H1 (cell line): ENCODE measurements at regions not wholly inside any gene's neighbourhood (a gene's known extent, or its start where the extent isn't known, plus 50 kb on each side); places are given as distances from the start of the nearest gene placed in this dataset.
A peak's percentile ranks its signal among the peaks of the same experiment; 100 is the strongest.

Experiments
- CTCF ChIA-PET: fragments of 300-600 bp; sonication (Branson Sonifier 250); formaldehyde crosslinking; loops from one replicate; lab custom pipeline; 2021; ENCODE audit not compliant: partially characterized antibody; lab: Charles Lee
- POLR2A ChIA-PET: fragments of 300-600 bp; sonication (Branson Sonifier 250); formaldehyde crosslinking; loops from one replicate; lab custom pipeline; 2021; ENCODE audit warnings: inconsistent platforms; ENCODE audit not compliant: partially characterized antibody; lab: Charles Lee
- DNase-seq, 2 experiments: peaks; one replicate each; pipeline versions ENCODE4 v3.0.0 to v3.0.0-alpha.2; 2010 to 2022; ENCODE audit warnings: low spot score in 2 of 2, low read depth in 1 of 2, mixed read lengths in 1 of 2
- FAIRE-seq: peaks from 2 replicates; lab custom pipeline; 2011; peaks lifted over from hg19 to GRCh38; lab: Jason Lieb, UNC
- H2AFZ ChIP-seq: 2 replicates; pipeline ENCODE4 v1.8.1; 2012; ENCODE audit warnings: low read length, inconsistent platforms
- H2AK5ac ChIP-seq: 2 replicates; pipeline ENCODE4 v1.6.1; 2013; ENCODE audit warnings: low read depth, low read length
- H2BK120ac ChIP-seq: replicated peaks from 2 replicates; pipeline ENCODE3; 2013; ENCODE audit warnings: low read depth, low read length, inconsistent platforms
- H2BK12ac ChIP-seq: 2 replicates; pipeline ENCODE4 v1.6.1; 2013; ENCODE audit warnings: low read depth, low read length
- H2BK15ac ChIP-seq: 2 replicates; pipeline ENCODE4 v1.6.1; 2013; ENCODE audit warnings: low read length
- H2BK20ac ChIP-seq: 2 replicates; pipeline ENCODE4 v1.6.1; 2013; ENCODE audit warnings: low read length
- H2BK5ac ChIP-seq: 2 replicates; pipeline ENCODE4 v1.6.1; 2013; ENCODE audit warnings: low read depth, low read length
- H3K14ac ChIP-seq: 2 replicates; pipeline ENCODE4 v1.6.1; 2013; ENCODE audit warnings: inconsistent platforms; ENCODE audit not compliant: insufficient read length
- H3K18ac ChIP-seq: 2 replicates; pipeline ENCODE4 v1.6.1; 2013; ENCODE audit warnings: low read length; ENCODE audit errors: extremely low read depth
- H3K23ac ChIP-seq: 2 replicates; pipeline ENCODE4 v1.6.1; 2013; ENCODE audit warnings: inconsistent platforms; ENCODE audit not compliant: insufficient read length
- H3K23me2 ChIP-seq: 2 replicates; pipeline ENCODE4 v1.6.1; 2013; ENCODE audit warnings: low read depth, low read length
- H3K27ac ChIP-seq: 2 replicates; pipeline ENCODE4 v1.6.1; 2011; ENCODE audit warnings: low read depth, low read length, inconsistent platforms
- H3K27me3 ChIP-seq, 4 experiments: replicated peaks in 1 of 4; 1 replicate in 1 of 4; 2 replicates in 3 of 4; pipeline versions ENCODE4 v1.6.1 to v1.8.1; 2011 to 2013; ENCODE audit warnings: low read length in 3 of 4, mild to moderate bottlenecking in 3 of 4, inconsistent platforms in 2 of 4, mixed read lengths in 2 of 4, moderate library complexity in 1 of 4; ENCODE audit not compliant: control insufficient read depth in 3 of 4, insufficient read depth in 3 of 4; ENCODE audit errors: extremely low read depth in 1 of 4
- H3K36me3 ChIP-seq, 4 experiments: 2 replicates each; pipeline versions ENCODE4 v1.6.1 to v1.8.1; 2011 to 2013; ENCODE audit warnings: mild to moderate bottlenecking in 4 of 4, low read length in 3 of 4, moderate library complexity in 2 of 4, control low read depth in 1 of 4, inconsistent platforms in 1 of 4; ENCODE audit not compliant: insufficient read depth in 4 of 4, control insufficient read depth in 2 of 4
- H3K4ac ChIP-seq: replicated peaks from 2 replicates; pipeline ENCODE3; 2013; ENCODE audit warnings: low read length, low read depth, mixed read lengths, inconsistent platforms; ENCODE audit not compliant: insufficient read length
- H3K4me1 ChIP-seq, 4 experiments: replicated peaks in 1 of 4; 1 replicate in 1 of 4; 2 replicates in 3 of 4; pipeline versions ENCODE4 v1.6.1 to v1.8.1; 2011 to 2013; ENCODE audit warnings: low read length in 3 of 4, inconsistent platforms in 2 of 4, mixed read lengths in 1 of 4; ENCODE audit not compliant: insufficient read depth in 4 of 4, control insufficient read depth in 3 of 4
- H3K4me2 ChIP-seq, 2 experiments: 2 replicates each; pipeline versions ENCODE4 v1.6.1 to v1.8.1; 2011 to 2013; ENCODE audit warnings: low read depth in 2 of 2, low read length in 2 of 2, control low read depth in 1 of 2, inconsistent platforms in 1 of 2, mild to moderate bottlenecking in 1 of 2; ENCODE audit not compliant: insufficient read depth in 1 of 2
- H3K4me3 ChIP-seq, 4 experiments: fragments of 200-600, 300-600 bp in 1 of 4; sonication (generic), shearing (Covaris generic), sonication (Bioruptor Twin) in 1 of 4; 2 replicates each; pipeline versions ENCODE4 v1.5.1 to v1.8.1; 2011 to 2016; ENCODE audit warnings: low read length in 4 of 4, low read depth in 3 of 4, control low read depth in 2 of 4, inconsistent platforms in 2 of 4, mild to moderate bottlenecking in 2 of 4, mixed read lengths in 1 of 4, moderate library complexity in 1 of 4; ENCODE audit not compliant: insufficient read depth in 2 of 4; ENCODE audit errors: extremely low read depth in 1 of 4
- H3K56ac ChIP-seq: replicated peaks from 2 replicates; pipeline ENCODE3; 2013; ENCODE audit warnings: low read depth, mild to moderate bottlenecking, mixed read lengths, low read length, inconsistent platforms; ENCODE audit not compliant: insufficient read length
- H3K79me1 ChIP-seq: 2 replicates; pipeline ENCODE4 v1.6.1; 2013; ENCODE audit warnings: low read depth, low read length, control low read depth
- H3K79me2 ChIP-seq, 2 experiments: 2 replicates each; pipeline versions ENCODE4 v1.6.1 to v1.8.1; 2012 to 2013; ENCODE audit warnings: low read length in 2 of 2, mild to moderate bottlenecking in 2 of 2, inconsistent platforms in 1 of 2; ENCODE audit not compliant: insufficient read depth in 2 of 2, control insufficient read depth in 1 of 2
- H3K9ac ChIP-seq, 4 experiments: replicated peaks in 1 of 4; 1 replicate in 1 of 4; 2 replicates in 3 of 4; pipeline versions ENCODE4 v1.6.1 to v1.8.1; 2011 to 2013; ENCODE audit warnings: low read depth in 3 of 4, low read length in 3 of 4, control low read depth in 2 of 4, mild to moderate bottlenecking in 2 of 4, moderate library complexity in 2 of 4, inconsistent platforms in 1 of 4; ENCODE audit errors: extremely low read depth in 1 of 4
- H3K9me3 ChIP-seq, 2 experiments: 2 replicates each; pipeline versions ENCODE4 v1.6.1 to v1.8.1; 2012 to 2013; ENCODE audit warnings: mild to moderate bottlenecking in 2 of 2, moderate library complexity in 2 of 2, control low read depth in 1 of 2, inconsistent platforms in 1 of 2, low read depth in 1 of 2, low read length in 1 of 2, mixed read lengths in 1 of 2; ENCODE audit not compliant: insufficient read depth in 2 of 2
- H4K20me1 ChIP-seq, 2 experiments: replicated peaks in 1 of 2; 2 replicates each; pipeline versions ENCODE3 to v1.8.1; 2011 to 2013; ENCODE audit warnings: inconsistent platforms in 2 of 2, low read length in 2 of 2, mild to moderate bottlenecking in 1 of 2; ENCODE audit not compliant: insufficient read depth in 2 of 2, control insufficient read depth in 1 of 2
- H4K5ac ChIP-seq: 2 replicates; pipeline ENCODE4 v1.6.1; 2013; ENCODE audit warnings: low read length, low read depth, mixed read lengths, inconsistent platforms; ENCODE audit not compliant: insufficient read length
- H4K8ac ChIP-seq: 2 replicates; pipeline ENCODE4 v1.8.0; 2013; ENCODE audit warnings: mild to moderate bottlenecking, moderate library complexity, low read length, inconsistent platforms; ENCODE audit not compliant: insufficient read depth; ENCODE audit errors: extremely low read depth
- H4K91ac ChIP-seq: replicated peaks from 2 replicates; pipeline ENCODE3; 2013; ENCODE audit warnings: low read length, mixed read lengths, inconsistent platforms; ENCODE audit not compliant: insufficient read length
- BCL11A ChIP-seq, 2 experiments: IDR thresholded peaks; one replicate each; pipeline ENCODE4 v1.6.1; 2011; ENCODE audit warnings: low read depth in 2 of 2, low read length in 2 of 2, mild to moderate bottlenecking in 2 of 2
- CHD2 ChIP-seq: IDR thresholded peaks from 2 replicates; pipeline ENCODE4 v1.6.1; 2012; ENCODE audit warnings: low read length, improper control_type of control experiment
- EZH2 ChIP-seq: fragments of 200-600 bp; sonication (generic); IDR thresholded peaks from 2 replicates; pipeline ENCODE4 v1.7.1; 2012; ENCODE audit warnings: low read depth, mild to moderate bottlenecking, moderate library complexity, low read length, inconsistent platforms; ENCODE audit not compliant: severe bottlenecking
- HDAC6 ChIP-seq: IDR thresholded peaks from one replicate; pipeline ENCODE4 v1.7.1; 2012; ENCODE audit warnings: low read depth, mild to moderate bottlenecking, inconsistent platforms, low read length, moderate library complexity
- PHF8 ChIP-seq: fragments of 200-600 bp; sonication (generic); conservative IDR thresholded peaks from 2 replicates; pipeline ENCODE4 v1.7.1; 2012; ENCODE audit warnings: low read depth, mild to moderate bottlenecking, inconsistent platforms, low read length, moderate library complexity
- POLR2AphosphoS5 ChIP-seq: IDR thresholded peaks from 2 replicates; pipeline ENCODE4 v1.6.1; 2011; ENCODE audit warnings: low read depth, low read length
- SP4 ChIP-seq: IDR thresholded peaks from 2 replicates; pipeline ENCODE4 v1.6.1; 2012; ENCODE audit warnings: low read length, inconsistent platforms
- ZNF274 ChIP-seq: IDR thresholded peaks from 2 replicates; pipeline ENCODE4 v1.7.0; 2012; ENCODE audit warnings: low read length, borderline replicate concordance; ENCODE audit errors: extremely low read depth
- TF ChIP-seq, protein P1 (sequence below): IDR thresholded peaks from 2 replicates; pipeline ENCODE4 v1.6.1; 2011; ENCODE audit warnings: low read length, improper control_type of control experiment

DNA sequence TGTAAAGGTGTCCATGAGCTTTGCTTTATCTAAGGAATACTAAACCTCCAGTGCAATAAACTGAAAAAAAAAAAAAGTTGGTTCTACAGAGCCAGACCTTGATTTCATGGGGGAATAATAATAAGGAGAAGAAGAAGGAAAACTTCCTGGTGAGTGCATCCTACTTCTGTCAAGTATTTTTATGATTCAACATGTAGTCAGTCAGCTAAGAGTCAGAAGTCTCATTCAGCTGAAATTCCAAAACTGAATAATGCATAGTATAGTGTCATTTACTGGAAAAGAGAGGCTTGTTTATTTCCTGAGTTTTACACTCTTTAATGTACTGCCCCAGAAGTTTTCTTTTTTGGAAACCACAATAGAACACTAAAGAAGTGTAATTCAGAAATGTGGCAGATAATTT is 77.8 kb upstream of the TACR1 start:
- Histone ChIP-seq H3K9ac (no peak overlapping the region), H3K27ac (no peak overlapping the region), H3K79me2 (no peaks in the 10 kb centered on the region), H3K36me3 (no peaks in the 10 kb centered on the region), H2AFZ (no peak overlapping the region), H4K91ac (no peak overlapping the region), H3K4ac (no peak overlapping the region), H4K5ac (no peak overlapping the region), H3K23ac (no peak overlapping the region), H3K4me3 (no peak overlapping the region), H3K4me2 (peak overlapping the region in 1 of 2 experiments; percentile 48; a peak in 1 of 4 replicates), H3K56ac (no peak overlapping the region), H3K4me1 (peaks cover 0 to 12% (median 3%) of the 10 kb centered on the region in 4 experiments; a peak in 3 of 7 replicates), H2AK5ac (no peak overlapping the region), H3K14ac (no peak overlapping the region), H4K20me1 (no peaks in the 10 kb centered on the region), H2BK20ac (no peak overlapping the region), H3K27me3 (no peaks in the 10 kb centered on the region), H2BK120ac (no peak overlapping the region), H2BK5ac (no peak overlapping the region), H3K23me2 (no peaks in the 10 kb centered on the region; the same call in 1 of the 2 replicates), H3K79me1 (no peaks in the 10 kb centered on the region), H2BK12ac (no peak overlapping the region), H3K9me3 (no peaks in the 10 kb centered on the region), H4K8ac (no peak overlapping the region), H2BK15ac (no peak overlapping the region), H3K18ac (no peak overlapping the region)
- ChIA-PET CTCF (interaction anchor here (0.6 to 1.5 kb wide), 6 partner anchors 13 to 336 kb away, joined by 3 to 4 read pairs (median 3); no protein-coding TSS in a partner anchor), POLR2A (interaction anchor here (0.6 kb wide), 1 partner anchor 21 kb away, joined by 3 read pairs; no protein-coding TSS in a partner anchor)
- FAIRE-seq (no peak), DNase-seq (no peak)
- no peak for TF ChIP-seq HDAC6
- TF ChIP-seq POLR2AphosphoS5: no peak
- no peak for TF ChIP-seq EZH2
- no peak for TF ChIP-seq SP4
- no peak for TF ChIP-seq ZNF274
- TF ChIP-seq, protein P1, sequence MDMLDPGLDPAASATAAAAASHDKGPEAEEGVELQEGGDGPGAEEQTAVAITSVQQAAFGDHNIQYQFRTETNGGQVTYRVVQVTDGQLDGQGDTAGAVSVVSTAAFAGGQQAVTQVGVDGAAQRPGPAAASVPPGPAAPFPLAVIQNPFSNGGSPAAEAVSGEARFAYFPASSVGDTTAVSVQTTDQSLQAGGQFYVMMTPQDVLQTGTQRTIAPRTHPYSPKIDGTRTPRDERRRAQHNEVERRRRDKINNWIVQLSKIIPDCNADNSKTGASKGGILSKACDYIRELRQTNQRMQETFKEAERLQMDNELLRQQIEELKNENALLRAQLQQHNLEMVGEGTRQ: no peak
- no peak for TF ChIP-seq BCL11A (IDR thresholded peaks at IDR 0.05; ENCODE audit: low read depth in 2 of 2, low read length in 2 of 2)
- TF ChIP-seq PHF8: no peak
- TF ChIP-seq CHD2: no peak
